GM18909 (cell line): ENCODE measurements at regions not wholly inside any gene's neighbourhood (a gene's known extent, or its start where the extent isn't known, plus 50 kb on each side); places are given as distances from the start of the nearest gene placed in this dataset.
A peak's percentile ranks its signal among the peaks of the same experiment; 100 is the strongest.

Experiments used
- ATAC-seq: cut with Tn5 transposase; IDR thresholded peaks from one replicate; pipeline ENCODE4 v1.9.1; 2021; ENCODE audit warnings: mild to moderate bottlenecking; ENCODE audit not compliant: unreplicated experiment, poor library complexity

GRCh38 chr2:88832311-88832991 lies 141.0 kb downstream of the RPIA start:
- ATAC-seq = peak; percentile 59

- ATAC-seq = no peak
These were observed 141.5 kb downstream of the RPIA start for GRCh38 chr2:88832992-88833389.

DNA sequence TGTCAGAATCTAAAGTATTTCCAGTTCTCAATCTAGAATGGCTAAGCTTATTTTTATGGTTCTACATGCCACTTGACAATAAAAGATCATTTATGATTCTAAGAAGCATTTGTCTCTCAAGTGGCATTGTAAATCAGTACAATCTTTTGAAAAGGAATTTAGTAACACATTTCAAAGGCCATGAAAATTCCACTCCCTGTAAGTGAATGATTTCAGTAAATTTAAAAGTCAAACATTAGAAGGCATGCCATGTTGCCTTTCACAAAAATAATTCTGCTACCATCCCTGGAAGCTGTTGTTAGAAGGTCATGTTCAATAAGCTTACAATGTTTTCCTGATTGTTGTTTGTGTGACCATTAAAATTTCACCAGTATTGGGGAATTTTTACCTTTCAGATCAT lies 142.9 kb downstream of the RPIA start:
- no peak for ATAC-seq

DNA sequence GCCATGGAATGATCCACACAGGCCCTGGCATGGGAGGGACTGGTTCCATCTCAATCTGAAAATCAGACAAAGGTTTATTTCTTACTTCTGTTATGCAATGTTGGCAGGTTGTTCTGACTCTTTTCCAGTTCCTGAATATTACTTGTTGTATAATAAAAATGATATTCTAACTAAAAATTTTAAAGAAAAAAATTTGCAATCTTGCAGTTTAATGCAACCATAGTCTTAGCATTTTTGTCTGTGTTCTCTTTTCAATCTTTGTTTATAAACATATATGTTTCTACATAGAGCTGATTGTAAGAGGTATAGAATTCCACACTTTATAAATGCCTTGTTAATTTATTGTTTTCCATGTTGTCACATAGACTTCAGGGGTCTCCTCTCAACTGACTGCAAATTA lies 143.4 kb downstream of the RPIA start:
- no peak for ATAC-seq

DNA sequence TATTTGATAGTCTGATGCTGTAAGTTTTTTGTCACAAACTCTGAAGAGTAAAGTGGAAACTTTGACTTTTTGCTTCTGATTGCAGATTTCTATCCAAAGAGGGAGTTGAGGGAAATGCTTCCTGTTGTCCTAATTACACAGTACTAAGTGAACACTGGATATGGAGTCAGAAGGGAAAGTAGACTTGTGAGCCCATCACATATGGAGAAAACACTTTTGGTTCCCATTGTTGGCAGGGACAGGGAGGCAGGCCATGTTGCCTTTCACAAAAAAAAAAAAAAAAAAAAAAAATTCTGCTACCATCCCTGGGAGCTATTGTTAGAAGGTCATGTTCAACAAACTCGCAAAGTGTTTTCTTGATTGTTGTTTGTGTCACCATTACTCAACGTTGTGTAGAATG lies 144.3 kb downstream of the RPIA start:
- no peak for ATAC-seq

DNA sequence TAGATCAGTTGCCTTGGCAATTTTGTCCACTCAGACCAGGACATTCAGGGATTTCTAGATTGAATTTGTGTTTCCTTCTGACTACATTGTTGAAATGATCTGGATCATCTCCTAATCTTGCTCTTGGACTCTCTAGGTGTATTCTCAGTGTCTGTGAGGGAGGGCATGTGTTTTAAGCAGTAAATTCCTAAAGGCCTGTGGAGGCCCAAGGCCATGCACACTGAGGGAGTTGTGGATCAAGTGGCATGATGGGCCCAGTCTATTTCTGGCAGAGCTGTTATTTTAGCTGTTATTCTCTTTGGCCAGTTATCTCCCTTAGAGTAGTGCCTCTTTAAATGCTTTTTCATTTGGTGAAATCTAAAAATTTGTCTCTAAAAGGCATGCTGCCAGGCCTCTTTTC lies 144.9 kb downstream of the RPIA start:
- no peak for ATAC-seq

- ATAC-seq = peak; percentile 19
These were observed 146.2 kb downstream of the RPIA start for GRCh38 chr2:88837511-88838160.

GRCh38 chr2:88838165-88838635 lies 146.7 kb downstream of the RPIA start:
- ATAC-seq = peak; percentile 84

GRCh38 chr2:88841224-88841929 lies 149.9 kb downstream of the RPIA start:
- ATAC-seq = no peak

DNA sequence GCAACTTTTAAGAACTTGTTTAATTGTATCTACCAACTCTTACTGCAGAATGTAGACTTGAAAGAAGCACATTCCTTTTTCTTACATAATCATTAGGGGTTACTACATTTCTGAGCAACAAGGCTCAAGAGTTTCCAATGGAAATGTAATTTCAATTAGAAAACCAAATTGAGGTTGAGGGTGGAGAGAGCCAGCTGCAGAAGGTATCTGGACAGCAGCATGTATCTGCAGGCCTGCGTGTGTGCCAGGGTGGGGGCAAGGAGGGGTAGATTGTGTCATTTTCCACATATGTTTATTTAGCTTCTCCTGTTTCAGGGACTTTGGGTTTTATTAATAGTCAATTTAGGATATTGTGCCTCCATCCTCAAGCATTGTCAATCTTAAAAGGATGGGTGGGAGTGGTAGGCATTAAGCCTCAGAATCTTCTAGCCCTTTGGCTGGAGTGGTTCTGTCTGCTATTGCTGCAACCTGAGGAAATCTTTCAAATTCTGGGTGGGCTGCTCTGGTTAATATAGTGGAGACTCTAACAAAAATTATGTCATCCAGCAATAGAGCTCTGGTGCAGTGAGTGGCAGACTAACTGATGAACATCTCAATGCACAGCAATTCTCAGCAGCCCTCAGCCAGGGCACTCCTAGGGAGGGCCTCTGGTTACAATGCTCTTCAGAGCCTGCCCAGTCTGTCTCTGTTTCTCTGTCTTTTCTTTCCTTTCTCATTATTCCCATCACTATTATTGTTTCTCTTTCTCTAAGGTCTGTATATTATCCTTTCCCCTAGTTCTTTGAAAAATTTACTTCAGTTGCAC lies 151.4 kb downstream of the RPIA start:
- ATAC-seq = no peak

GRCh38 chr2:88843651-88844050 lies 152.2 kb downstream of the RPIA start:
- ATAC-seq = no peak

DNA sequence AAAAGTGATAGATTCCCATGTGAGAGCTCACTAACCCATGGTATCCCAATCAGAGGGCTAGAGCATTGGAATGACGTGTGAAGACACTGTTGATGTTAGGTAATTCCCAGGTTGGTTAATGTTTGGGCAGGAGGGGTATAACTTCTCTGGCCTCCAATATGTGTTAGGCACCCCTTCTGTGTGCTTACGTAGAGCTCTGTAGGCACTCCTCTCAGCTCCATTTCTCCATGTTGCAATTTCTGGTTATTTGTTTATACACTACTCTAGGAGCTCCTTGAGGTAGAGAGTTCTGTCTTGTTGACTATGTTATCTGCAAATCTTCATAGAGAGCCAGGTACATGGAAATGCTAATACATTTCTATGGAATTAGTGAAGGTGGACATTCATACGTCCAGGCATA lies 153.5 kb downstream of the RPIA start:
- no peak for ATAC-seq

DNA sequence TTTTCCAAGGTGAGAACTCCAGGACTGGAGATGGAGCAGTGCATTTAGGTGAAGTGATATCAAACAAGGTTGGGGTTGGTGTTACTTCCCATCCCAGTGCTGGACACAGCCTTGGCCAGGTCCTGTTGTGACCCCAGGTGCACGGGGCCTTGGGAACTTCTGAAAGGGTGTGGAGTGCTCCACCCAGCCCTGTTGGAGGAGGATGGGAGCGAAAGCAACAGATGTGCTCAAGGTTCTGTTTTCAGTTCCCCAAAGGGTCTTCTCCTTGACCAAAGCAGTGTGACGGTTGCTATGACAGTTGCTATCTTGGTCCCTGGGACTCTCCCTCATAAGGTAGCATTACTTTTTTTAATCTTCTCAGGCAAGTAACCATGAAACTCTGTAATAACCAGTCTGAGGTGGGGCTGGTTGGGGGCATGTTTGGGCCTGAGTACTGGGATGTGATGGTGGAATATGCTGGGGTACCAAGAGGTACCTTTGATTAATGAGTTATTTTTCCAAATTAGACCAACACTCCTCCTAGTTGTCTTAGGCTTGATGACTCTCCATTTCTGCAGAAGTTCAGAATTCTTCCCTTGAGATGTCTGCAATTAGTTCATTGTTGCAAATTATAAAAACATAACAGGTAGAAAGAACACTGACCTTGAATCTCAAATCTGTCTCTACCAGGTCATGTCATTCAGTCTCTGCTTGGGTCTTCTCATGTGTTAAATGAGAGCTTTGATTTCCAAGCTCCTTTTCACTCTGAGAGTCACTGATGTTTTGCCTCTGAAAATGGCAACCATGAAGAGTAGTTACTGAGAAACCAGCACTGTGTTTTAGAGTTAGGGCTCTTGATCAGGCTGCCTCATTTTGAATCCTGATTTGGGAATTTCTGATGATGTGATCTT lies 154.5 kb downstream of the RPIA start:
- peak; percentile 92 for ATAC-seq

GRCh38 chr2:88852753-88853402 lies 161.4 kb downstream of the RPIA start:
- no peak for ATAC-seq

GRCh38 chr2:88853403-88853790 lies 161.9 kb downstream of the RPIA start:
- no peak for ATAC-seq

DNA sequence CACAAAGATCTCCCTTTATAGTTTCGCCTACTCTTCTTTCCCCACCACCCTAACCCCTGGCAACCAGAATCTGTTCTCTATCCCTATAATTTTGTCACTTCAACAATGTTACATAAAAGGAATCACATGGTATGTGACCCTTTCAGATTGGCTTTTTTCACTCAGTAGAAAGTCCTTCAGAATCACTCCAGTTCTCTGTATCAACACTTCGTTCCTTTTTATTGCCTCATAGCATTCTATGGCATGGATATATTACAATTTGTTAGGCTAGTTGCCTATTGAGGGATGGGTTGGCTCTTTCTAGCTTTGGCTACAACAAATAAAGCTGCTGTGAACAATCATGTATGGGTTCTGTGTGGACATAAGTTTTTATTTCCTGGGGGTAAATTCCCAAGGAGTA lies 163.1 kb downstream of the RPIA start:
- no peak for ATAC-seq

DNA sequence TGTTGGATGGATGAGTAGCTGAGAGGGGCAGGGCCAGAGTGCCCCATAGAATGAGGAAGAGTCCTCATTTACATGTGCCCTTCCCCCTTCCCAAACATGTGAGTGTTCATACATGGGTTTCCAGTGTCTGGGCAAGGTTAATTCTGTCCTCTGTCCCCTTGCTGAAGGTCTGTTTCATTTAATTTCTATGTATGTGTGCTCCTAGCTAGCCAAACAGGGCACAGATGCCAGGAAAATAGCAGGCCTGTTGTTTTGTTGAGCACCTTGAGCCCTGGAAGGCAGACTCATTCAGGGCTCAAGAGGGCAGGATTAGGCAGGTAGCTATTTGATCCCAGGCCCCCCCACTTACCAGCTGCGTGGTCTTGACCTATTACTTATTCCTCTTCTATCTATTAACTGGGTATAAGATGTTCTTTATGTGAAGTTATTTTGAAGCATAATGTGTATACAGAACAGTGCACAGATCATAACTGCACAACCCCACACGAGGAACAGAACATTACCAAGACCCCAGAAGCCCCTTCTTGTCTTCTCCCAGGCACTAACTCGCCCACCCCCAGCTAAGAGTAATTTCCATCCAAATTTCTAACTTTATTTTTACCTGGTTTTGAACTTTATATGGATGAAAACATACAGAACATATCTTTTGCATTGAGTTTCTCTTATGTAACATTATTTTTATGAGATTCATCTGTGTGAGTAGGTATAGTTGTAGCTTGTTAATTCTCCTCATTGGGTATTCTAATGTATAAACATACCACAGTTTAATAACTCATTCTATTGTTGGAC lies 164.3 kb downstream of the RPIA start:
- ATAC-seq = peak; percentile 45

GRCh38 chr2:88856409-88857135 lies 165.1 kb downstream of the RPIA start:
- peak; percentile 9 for ATAC-seq
